HG03039 (cell line): ENCODE measurements at regions not wholly inside any gene's neighbourhood (a gene's known extent, or its start where the extent isn't known, plus 50 kb on each side); places are given as distances from the start of the nearest gene placed in this dataset.
"Not testable (repeated sequence)": the region's sequence is repeated elsewhere in the genome, so short reads cannot be mapped to it uniquely, and the experiment has no call there.

ENCODE experiments used
- ATAC-seq: cut with Tn5 transposase; IDR thresholded peaks from one replicate; pipeline ENCODE4 v1.9.1; 2021; ENCODE audit warnings: mild to moderate bottlenecking, moderate library complexity; ENCODE audit not compliant: unreplicated experiment

- no peak for ATAC-seq
Observed at GRCh38 chr10:9547936-9548904, 1469.5 kb upstream of the CELF2 start.

GRCh38 chr10:9550810-9551209 is 1466.9 kb upstream of the CELF2 start:
- ATAC-seq: no peak

GRCh38 chr10:9554321-9554720 is 1463.4 kb upstream of the CELF2 start:
- ATAC-seq: no peak

GRCh38 chr10:9560976-9561375 is 1456.7 kb upstream of the CELF2 start:
- ATAC-seq: no peak

DNA sequence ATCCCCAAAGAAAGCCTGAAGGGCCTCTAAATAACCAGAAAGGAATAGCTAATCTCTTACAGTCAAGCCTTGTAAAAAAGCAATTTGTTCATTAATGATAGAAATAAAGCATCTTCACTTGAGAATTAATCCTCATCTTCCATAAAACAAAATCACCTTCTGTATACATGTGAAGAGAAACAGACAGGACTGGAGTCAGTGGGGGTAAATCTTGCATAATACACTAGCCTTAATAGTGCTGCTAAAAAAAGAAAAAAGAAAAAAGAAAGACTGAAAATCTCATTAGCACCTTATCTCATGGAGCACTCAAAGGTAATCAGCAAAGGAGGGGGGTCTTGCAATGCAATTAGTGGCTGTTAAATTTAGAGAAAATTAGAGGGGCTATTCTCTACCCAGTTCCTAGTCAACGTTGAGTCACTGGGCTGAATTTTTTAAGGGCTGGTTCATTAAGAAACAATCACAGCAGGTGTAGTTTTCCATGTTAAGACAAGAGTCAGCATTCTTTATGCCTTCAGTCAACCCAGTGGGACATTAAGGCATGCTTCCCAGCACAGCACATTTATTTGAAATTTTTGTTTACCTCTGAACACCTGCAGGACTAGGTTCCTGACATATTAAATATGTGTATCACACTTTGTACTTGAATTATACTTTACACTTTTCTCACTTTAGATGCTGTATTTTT is 1455.7 kb upstream of the CELF2 start:
- no peak for ATAC-seq

DNA sequence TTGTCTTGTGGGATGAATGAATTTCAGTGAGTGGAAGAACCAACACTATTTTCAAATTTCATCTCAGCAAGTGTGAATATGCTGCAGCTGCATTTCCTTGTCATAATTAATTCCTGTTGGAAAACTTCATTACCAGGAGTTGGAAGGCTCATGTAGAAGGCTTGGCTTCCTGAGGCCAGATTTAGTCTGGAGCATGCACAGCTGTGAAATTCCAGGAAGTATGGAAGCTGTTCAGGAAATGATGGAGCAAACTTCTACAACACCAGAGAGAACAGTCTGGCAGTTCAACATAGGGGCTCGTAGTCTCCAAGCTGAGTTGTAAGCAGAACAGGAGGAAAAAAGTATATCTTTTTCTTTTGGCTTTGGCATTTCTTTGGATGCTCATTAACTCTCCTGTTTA is 1439.9 kb upstream of the CELF2 start:
- ATAC-seq: no peak

- ATAC-seq: no peak
Observed at GRCh38 chr10:9579110-9579705, 1438.5 kb upstream of the CELF2 start.

- not testable (repeated sequence) for ATAC-seq
Observed at GRCh38 chr10:9582803-9583202, 1434.9 kb upstream of the CELF2 start.

GRCh38 chr10:9596368-9596920 is 1421.2 kb upstream of the CELF2 start:
- no peak for ATAC-seq

DNA sequence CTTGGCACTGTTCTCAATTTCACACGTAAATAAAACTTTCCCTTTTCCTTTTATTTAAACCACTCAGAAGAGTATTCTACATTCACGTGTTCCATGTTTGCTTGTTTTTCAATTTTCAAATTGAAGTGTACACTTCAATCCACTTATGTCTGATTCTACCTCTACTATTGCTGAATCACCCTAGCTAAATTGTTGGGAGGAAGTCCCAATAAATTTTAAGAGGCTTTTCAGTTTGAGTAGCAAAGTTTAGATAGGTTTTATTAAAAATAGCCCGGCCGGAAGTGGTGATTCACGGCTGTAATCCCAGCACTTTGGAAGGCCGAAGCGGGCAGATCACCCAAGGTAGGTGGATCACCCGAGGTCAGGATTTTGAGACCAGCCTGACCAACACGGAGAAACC is 1414.7 kb upstream of the CELF2 start:
- ATAC-seq: no peak

DNA sequence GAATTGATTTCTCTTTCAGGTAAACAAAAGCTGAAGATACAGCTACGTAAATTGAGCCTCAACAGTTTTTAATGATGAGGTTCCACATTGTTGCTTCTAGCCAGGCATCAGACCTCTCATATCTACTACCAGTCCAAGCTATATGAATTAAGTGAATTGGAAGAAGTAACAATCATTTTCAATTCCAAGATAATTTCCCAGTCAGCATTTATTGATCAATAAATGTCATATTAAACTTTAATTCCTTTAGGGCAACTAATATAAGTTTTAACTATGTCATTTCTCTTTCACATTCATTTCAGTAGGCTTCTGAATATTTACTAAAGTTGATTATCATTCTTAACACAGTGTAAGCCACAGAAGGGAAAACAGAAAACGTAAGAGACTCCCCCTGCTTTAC is 1413.7 kb upstream of the CELF2 start:
- no peak for ATAC-seq

- no peak for ATAC-seq
Observed at GRCh38 chr10:9605231-9605630, 1412.4 kb upstream of the CELF2 start.

- no peak for ATAC-seq
Observed at GRCh38 chr10:9608602-9609001, 1409.1 kb upstream of the CELF2 start.

- peak; percentile 82 for ATAC-seq
Observed at GRCh38 chr10:9613338-9614075, 1404.2 kb upstream of the CELF2 start.

DNA sequence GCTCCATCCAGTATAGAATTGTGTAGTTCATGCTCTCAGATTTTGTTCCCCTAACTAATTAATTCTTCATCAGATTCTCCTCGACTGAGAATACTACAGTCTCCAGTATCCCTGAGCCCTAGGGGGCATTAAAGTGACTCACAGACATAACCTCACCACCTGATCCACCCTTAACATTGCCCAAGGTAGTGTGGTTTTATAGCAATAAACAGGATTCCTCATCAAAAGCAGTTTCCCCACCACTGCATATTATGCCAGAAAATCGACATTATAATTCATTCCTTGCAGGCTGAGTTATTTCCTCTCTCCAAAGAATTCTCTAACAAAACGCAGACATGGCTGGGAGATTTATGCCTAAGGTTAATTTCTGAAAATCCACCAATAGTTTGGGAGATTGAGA is 1402.5 kb upstream of the CELF2 start:
- ATAC-seq: no peak

GRCh38 chr10:9621216-9621615 is 1396.5 kb upstream of the CELF2 start:
- no peak for ATAC-seq

DNA sequence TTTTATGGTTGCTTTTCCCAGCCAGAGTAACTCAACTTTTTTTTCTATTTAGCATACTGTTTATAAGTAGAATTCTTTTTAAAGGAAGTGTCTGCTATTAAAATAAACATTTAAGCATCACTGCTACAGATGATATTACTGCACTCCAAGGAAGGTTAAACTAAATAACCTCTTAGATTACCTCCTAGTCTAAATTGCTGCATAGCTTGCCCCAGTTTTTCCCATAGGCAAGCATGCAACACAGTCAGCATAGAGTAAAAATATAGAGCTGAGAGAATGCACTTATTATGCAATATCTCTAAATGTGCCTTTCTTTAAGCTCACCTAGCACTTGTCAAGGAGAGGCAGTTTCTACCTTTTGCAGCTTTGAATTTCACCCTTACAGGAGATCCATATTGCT is 1392.4 kb upstream of the CELF2 start:
- no peak for ATAC-seq

DNA sequence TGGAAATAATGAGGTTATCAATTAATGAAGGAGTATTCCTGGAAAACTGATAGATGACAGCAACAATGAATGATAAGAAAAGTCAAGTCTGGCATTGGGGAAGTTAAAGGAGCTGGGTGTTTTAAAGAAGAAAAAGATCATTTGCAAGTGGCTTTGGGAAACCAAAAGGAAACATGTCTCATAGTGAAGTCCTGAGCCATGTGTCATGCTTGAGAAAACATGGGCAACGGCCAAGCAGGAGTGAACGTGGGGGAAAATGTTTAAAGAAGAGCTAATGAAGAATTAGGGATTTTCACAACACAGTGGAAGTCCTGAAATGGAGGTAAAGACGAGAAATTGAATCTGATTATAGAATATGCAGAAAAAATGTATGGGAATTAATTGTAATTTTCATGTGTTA is 1383.2 kb upstream of the CELF2 start:
- no peak for ATAC-seq

DNA sequence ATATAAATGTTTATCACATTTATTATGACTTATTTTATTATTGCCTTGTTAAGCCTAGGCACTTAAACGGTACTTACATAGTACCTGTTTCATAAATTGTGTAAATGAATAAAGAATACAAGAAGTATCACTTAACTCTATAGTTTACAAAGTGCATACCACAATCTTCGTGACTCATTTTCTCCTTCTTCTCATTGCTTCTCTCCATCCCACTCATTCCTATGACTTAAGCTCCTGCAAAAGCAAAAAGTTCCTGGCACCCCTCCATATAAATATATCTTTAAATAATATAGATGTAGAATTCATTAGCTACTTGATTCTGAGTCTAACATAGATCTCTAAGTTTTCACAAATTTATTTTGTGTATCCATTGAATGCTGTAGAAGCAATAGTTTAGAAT is 1382.0 kb upstream of the CELF2 start:
- ATAC-seq: no peak

DNA sequence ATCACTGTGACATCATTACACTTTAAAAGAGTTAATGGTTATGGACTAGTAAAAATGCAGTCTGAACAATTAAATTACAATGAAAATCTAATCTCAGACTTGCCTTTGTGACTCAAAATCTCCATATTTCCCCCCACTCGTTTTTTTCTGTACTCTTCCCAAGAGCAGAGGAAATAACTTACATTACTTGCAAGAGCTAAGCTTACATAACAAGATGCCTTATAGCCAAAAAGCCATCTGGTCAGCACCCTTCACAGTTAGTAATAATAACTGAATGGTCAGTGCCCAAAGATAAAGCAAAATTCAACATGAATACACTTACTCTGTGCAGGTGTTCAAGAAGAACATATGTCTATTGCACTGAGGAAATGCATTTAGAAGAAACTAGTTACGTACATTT is 1381.5 kb upstream of the CELF2 start:
- ATAC-seq: no peak

DNA sequence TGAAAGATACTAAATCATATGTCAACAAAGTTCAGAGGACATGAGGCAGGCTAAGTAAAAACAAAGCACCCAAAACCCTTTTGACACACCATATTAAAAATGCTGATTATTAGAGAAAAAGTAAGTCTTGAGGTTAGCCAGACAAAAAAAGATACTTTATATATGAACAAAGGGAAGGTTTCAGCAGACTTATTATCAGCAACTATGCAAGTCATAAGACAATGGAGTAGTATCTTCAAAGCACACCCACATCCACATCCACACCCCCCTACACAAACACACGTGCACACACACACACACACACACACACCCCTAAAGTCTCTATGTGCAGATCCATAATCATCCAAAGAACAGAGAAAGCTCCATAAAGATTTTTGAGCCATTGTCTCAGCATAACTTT is 1373.9 kb upstream of the CELF2 start:
- ATAC-seq: no peak
